K562 (cell line): ENCODE measurements at regions not wholly inside any gene's neighbourhood (a gene's known extent, or its start where the extent isn't known, plus 50 kb on each side); places are given as distances from the start of the nearest gene placed in this dataset.

ENCODE experiments used
- ATAC-seq: fragments of 200-7000 bp; cut with Tn5 transposase; 3 replicates; pipeline ENCODE4 v1.9.1; 2020; ENCODE audit warnings: moderate library complexity
- BruUV-seq: library from RNA; stranded (reverse); fragments of 400-500 nt; replicated peaks from 2 replicates; lab custom pipeline; 2021; lab: Mats Ljungman, UMichigan
- CTCF ChIA-PET: fragments of 300-600 bp; formaldehyde crosslinking; extraction: SDS; loops from one replicate; lab custom pipeline; 2021; ENCODE audit warnings: low intra/inter-chr PET ratio; lab: Yijun Ruan, JAX
- POLR2A ChIA-PET: fragments of 300-600, 350-650 bp; sonication (Branson Sonifier 250); formaldehyde crosslinking; extraction: SDS; loops from one replicate; lab custom pipeline; 2021; ENCODE audit warnings: antibody characterized with exemption, inconsistent platforms; lab: Yijun Ruan, JAX
- DNase-seq, 4 experiments: peaks; one replicate each; pipeline versions ENCODE4 v3.0.0 to v3.0.0-alpha.2; 2011 to 2018; ENCODE audit warnings: low spot score in 3 of 4, mixed read lengths in 3 of 4; ENCODE audit errors: extremely low read depth in 1 of 4
- FAIRE-seq: peaks from 2 replicates; lab custom pipeline; 2011; peaks lifted over from hg19 to GRCh38; lab: Jason Lieb, UNC
- H2AFZ ChIP-seq: 2 replicates; pipeline ENCODE4 v1.6.0; 2011; ENCODE audit warnings: low read depth, low read length, control low read depth, inconsistent platforms
- H3K27ac ChIP-seq: fragments of 200-600 bp; 3 replicates; pipeline ENCODE4 v1.8.0; 2011; ENCODE audit warnings: low read depth, mild to moderate bottlenecking, control low read depth, inconsistent platforms, low read length, moderate library complexity, mixed read lengths; ENCODE audit errors: extremely low read depth
- H3K27me3 ChIP-seq, 2 experiments: fragments of 300-600 bp in 1 of 2; 2 replicates in 1 of 2; 3 replicates in 1 of 2; pipeline versions ENCODE4 v1.6.0 to v1.8.0; 2011; ENCODE audit warnings: inconsistent platforms in 2 of 2, low read length in 2 of 2, mild to moderate bottlenecking in 1 of 2, mixed read lengths in 1 of 2, moderate library complexity in 1 of 2; ENCODE audit not compliant: control insufficient read depth in 2 of 2, insufficient read depth in 2 of 2
- H3K36me3 ChIP-seq: fragments of 300-600 bp; 3 replicates; pipeline ENCODE4 v1.8.0; 2011; ENCODE audit warnings: mild to moderate bottlenecking, low read length, inconsistent platforms; ENCODE audit not compliant: control insufficient read depth, insufficient read depth
- H3K4me1 ChIP-seq, 2 experiments: fragments of 200-600 bp in 1 of 2; replicated peaks in 1 of 2; 2 replicates in 1 of 2; 3 replicates in 1 of 2; pipeline versions ENCODE4 v1.5.1 to v1.8.0; 2011; ENCODE audit warnings: inconsistent platforms in 2 of 2, low read length in 2 of 2, mild to moderate bottlenecking in 1 of 2, mixed read lengths in 1 of 2, moderate library complexity in 1 of 2; ENCODE audit not compliant: control insufficient read depth in 2 of 2, insufficient read depth in 2 of 2
- H3K4me2 ChIP-seq: 2 replicates; pipeline ENCODE4 v1.6.1; 2011; ENCODE audit warnings: low read length, control low read depth, inconsistent platforms, mixed read lengths; ENCODE audit not compliant: insufficient read depth
- H3K4me3 ChIP-seq: fragments of 200-600 bp; sonication (generic), shearing (Covaris generic); 2 replicates; pipeline ENCODE4 v1.5.1; 2016; ENCODE audit warnings: control low read depth, inconsistent platforms
- H3K79me2 ChIP-seq: fragments of 200-600 bp; 3 replicates; pipeline ENCODE4 v1.8.0; 2011; ENCODE audit warnings: low read length, inconsistent platforms; ENCODE audit not compliant: control insufficient read depth, insufficient read depth
- H3K9ac ChIP-seq, 2 experiments: 2 replicates each; pipeline versions ENCODE4 v1.6.0 to v1.6.1; 2011; ENCODE audit warnings: low read depth in 2 of 2, low read length in 2 of 2, control low read depth in 1 of 2, inconsistent platforms in 1 of 2, mild to moderate bottlenecking in 1 of 2, mixed read lengths in 1 of 2; ENCODE audit not compliant: insufficient read depth in 1 of 2
- H3K9me1 ChIP-seq: one replicate; pipeline ENCODE4 v1.6.0; 2011; ENCODE audit warnings: inconsistent platforms, mild to moderate bottlenecking, low read length, moderate library complexity; ENCODE audit not compliant: control insufficient read depth, insufficient read depth
- H3K9me3 ChIP-seq: replicated peaks from 2 replicates; pipeline ENCODE4 v1.5.1; 2011; ENCODE audit warnings: low read depth, low read length, inconsistent platforms; ENCODE audit not compliant: control insufficient read depth, insufficient read depth
- H4K20me1 ChIP-seq: replicated peaks from 2 replicates; pipeline ENCODE4 v1.6.1; 2011; ENCODE audit warnings: low read length, inconsistent platforms, mixed read lengths; ENCODE audit not compliant: control insufficient read depth, insufficient read depth
- LEF1 ChIP-seq: fragments of 450-650 bp; IDR thresholded peaks from 2 replicates; pipeline ENCODE4 v1.6.1; 2016; ENCODE audit warnings: mild to moderate bottlenecking
- NR2C2 ChIP-seq, 2 experiments: fragments of 200-800 bp in 1 of 2; sonication (Bioruptor generic) in 1 of 2; sonication (generic) in 1 of 2; formaldehyde crosslinking in 1 of 2; IDR thresholded peaks; 2 replicates each; pipeline versions ENCODE4 v1.6.1 to v1.8.0; 2016 to 2022; ENCODE audit warnings: mild to moderate bottlenecking in 1 of 2, missing compliant biosample characterization in 1 of 2, missing genetic modification characterization in 1 of 2, missing genetic modification reagents in 1 of 2
- PCBP1 ChIP-seq: fragments of 200-400 bp; formaldehyde crosslinking; IDR thresholded peaks from 2 replicates; pipeline ENCODE4 v1.6.1; 2018; ENCODE audit warnings: mild to moderate bottlenecking, low read depth, low read length; ENCODE audit not compliant: poor library complexity, severe bottlenecking
- RB1 ChIP-seq: fragments of 450-650 bp; IDR thresholded peaks from 2 replicates; pipeline ENCODE4 v1.6.1; 2017; ENCODE audit warnings: low read depth, mild to moderate bottlenecking
- SMARCC2 ChIP-seq: fragments of 450-650 bp; IDR thresholded peaks from 2 replicates; pipeline ENCODE4 v1.6.1; 2017; ENCODE audit warnings: antibody characterized with exemption, moderate library complexity, mild to moderate bottlenecking, low read depth
- TFAM ChIP-seq: fragments of 250-450 bp; sonication (Bioruptor Pico); conservative IDR thresholded peaks from 2 replicates; pipeline ENCODE4 v1.5.0; 2021; ENCODE audit warnings: mild to moderate bottlenecking, moderate library complexity
- TFE3 ChIP-seq: fragments of 450-650 bp; formaldehyde crosslinking; IDR thresholded peaks from 2 replicates; pipeline ENCODE4 v1.4.0; 2020; ENCODE audit warnings: mild to moderate bottlenecking, mixed read lengths
- ZFP91 ChIP-seq: sonication (generic); formaldehyde crosslinking; IDR thresholded peaks from 2 replicates; pipeline ENCODE4 v1.8.0; 2022; ENCODE audit warnings: mild to moderate bottlenecking, missing genetic modification reagents
- ZNF174 ChIP-seq: fragments of 250-450 bp; sonication (Bioruptor Pico); IDR thresholded peaks from 2 replicates; pipeline ENCODE4 v1.4.0; 2020; ENCODE audit warnings: mild to moderate bottlenecking
- ZNF707 ChIP-seq: fragments of 250-450 bp; sonication (Bioruptor Pico); conservative IDR thresholded peaks from 2 replicates; pipeline ENCODE4 v1.8.0; 2022; ENCODE audit warnings: inconsistent platforms, mild to moderate bottlenecking, moderate library complexity
- ZSCAN32 ChIP-seq: fragments of 450-650 bp; formaldehyde crosslinking; IDR thresholded peaks from 2 replicates; pipeline ENCODE4 v1.4.0; 2020; ENCODE audit warnings: mild to moderate bottlenecking, moderate library complexity
- in situ Hi-C: fragments of 300-500 bp; cut with MboI; formaldehyde crosslinking; loops from 4 replicates; pipeline ENCODE4 v1.15.0; 2018; ENCODE audit warnings: inconsistent platforms, mixed read lengths
- intact Hi-C: fragments of 100-400 bp; cut with micrococcal nuclease; formaldehyde crosslinking; loops from 2 replicates; pipeline ENCODE4 v1.14.2; 2022

GRCh38 chr11:42363701-42364100, 904.2 kb upstream of the LRRC4C start (continued):
- no peak for TF ChIP-seq LEF1
- TF ChIP-seq ZSCAN32 (CRISPR knock-in tag): no peak
- TF ChIP-seq ZNF174 (CRISPR knock-in tag): no peak
- TF ChIP-seq RB1: no peak

- no peaks in the 10 kb centered on the region for H3K36me3 ChIP-seq
- H4K20me1 ChIP-seq: no peaks in the 10 kb centered on the region
- TF ChIP-seq ZNF707 (CRISPR knock-in tag) (no peak), SMARCC2 (no peak), NR2C2 (CRISPR knock-in tag; IDR thresholded peaks at IDR 0.05) (no peak), NR2C2 (tag; IDR thresholded peaks at IDR 0.05) (no peak), TFE3 (CRISPR knock-in tag) (no peak), TFAM (CRISPR knock-in tag) (no peak), ZFP91 (CRISPR knock-in tag) (no peak), PCBP1 (no peak)
- TF ChIP-seq, all 486 proteins: peak for 0
- DNase-seq (no peak), FAIRE-seq (no peak), ATAC-seq (no peak)
- H3K79me2 ChIP-seq: no peaks in the 10 kb centered on the region
- H3K4me1 ChIP-seq: no peaks in the 10 kb centered on the region
- no peaks in the 10 kb centered on the region for H3K9me3 ChIP-seq
- H3K9ac ChIP-seq: no peak overlapping the region
- H2AFZ ChIP-seq: no peak overlapping the region
- in situ Hi-C loops: no loop called here
- no TSS peak for BruUV-seq
- intact Hi-C loops: no loop called here
- ChIA-PET POLR2A (no interaction called here), CTCF (no interaction called here)
- H3K4me3 ChIP-seq: no peak overlapping the region
- no peaks in the 10 kb centered on the region for H3K9me1 ChIP-seq
- H3K27me3 ChIP-seq: no peaks in the 10 kb centered on the region
- H3K27ac ChIP-seq: no peak overlapping the region
- H3K4me2 ChIP-seq: no peak overlapping the region
These were observed 921.7 kb upstream of the API5 start for GRCh38 chr11:42390116-42390515.
